MG63 (cell line): ENCODE measurements at regions not wholly inside any gene's neighbourhood (a gene's known extent, or its start where the extent isn't known, plus 50 kb on each side); places are given as distances from the start of the nearest gene placed in this dataset.

Experiments used
- DNase-seq: peaks from one replicate; pipeline ENCODE4 v3.0.0-alpha.2; 2020
- H3K27me3 ChIP-seq: fragments of 250-450 bp; sonication (Bioruptor Pico); 2 replicates; pipeline ENCODE4 v1.5.1; 2020; ENCODE audit warnings: mild to moderate bottlenecking, moderate library complexity
- H3K36me3 ChIP-seq: fragments of 250-450 bp; sonication (Bioruptor Pico); 2 replicates; pipeline ENCODE4 v1.5.1; 2020; ENCODE audit warnings: mild to moderate bottlenecking, moderate library complexity
- H3K4me3 ChIP-seq: fragments of 250-450 bp; sonication (Bioruptor Pico); 2 replicates; pipeline ENCODE4 v1.5.1; 2020; ENCODE audit warnings: mild to moderate bottlenecking, moderate library complexity
- H3K9me3 ChIP-seq: fragments of 250-450 bp; sonication (Bioruptor Pico); 2 replicates; pipeline ENCODE4 v1.5.1; 2020; ENCODE audit warnings: mild to moderate bottlenecking, moderate library complexity

- H3K36me3 ChIP-seq: no peaks in the 10 kb centered on the region
- H3K9me3 ChIP-seq: no peaks in the 10 kb centered on the region
- H3K4me3 ChIP-seq: no peak overlapping the region
- no peak for DNase-seq
- peaks cover 5% of the 10 kb centered on the region; the same call in 1 of the 2 replicates for H3K27me3 ChIP-seq
Measured at GRCh38 chr15:54719325-54719724, 477.4 kb downstream of the RSL24D1 start.

GRCh38 chr15:54707805-54708752 lies 488.7 kb downstream of the RSL24D1 start:
- Histone ChIP-seq H3K27me3 (no peaks in the 10 kb centered on the region), H3K4me3 (no peak overlapping the region), H3K36me3 (no peaks in the 10 kb centered on the region), H3K9me3 (no peaks in the 10 kb centered on the region; the same call in 1 of the 2 replicates)
- DNase-seq: no peak

GRCh38 chr15:54687628-54688027 lies 509.1 kb downstream of the RSL24D1 start:
- Histone ChIP-seq H3K27me3 (no peaks in the 10 kb centered on the region), H3K9me3 (no peaks in the 10 kb centered on the region), H3K4me3 (no peak overlapping the region), H3K36me3 (no peaks in the 10 kb centered on the region)
- DNase-seq: no peak
